DOHH2 (cell line): ENCODE measurements at regions not wholly inside any gene's neighbourhood (a gene's known extent, or its start where the extent isn't known, plus 50 kb on each side); places are given as distances from the start of the nearest gene placed in this dataset.

Experiments used
- H3F3A ChIP-seq: fragments of 200-600 bp; sonication (generic), shearing (Covaris generic); 2 replicates; pipeline ENCODE4 v1.6.0; 2016; ENCODE audit warnings: antibody characterized with exemption, mild to moderate bottlenecking; ENCODE audit not compliant: control insufficient read depth, insufficient read depth
- H3K27ac ChIP-seq: fragments of 200-600 bp; sonication (generic); 2 replicates; pipeline ENCODE4 v1.5.1; 2014; ENCODE audit warnings: low read depth, mild to moderate bottlenecking, low read length, moderate library complexity
- H3K27me3 ChIP-seq: fragments of 200-600 bp; sonication (generic); 2 replicates; pipeline ENCODE4 v1.6.1; 2014; ENCODE audit warnings: mild to moderate bottlenecking, low read length, mixed read lengths; ENCODE audit not compliant: control insufficient read depth
- H3K36me3 ChIP-seq: fragments of 200-600 bp; sonication (generic); 2 replicates; pipeline ENCODE4 v1.6.1; 2014; ENCODE audit warnings: mild to moderate bottlenecking, low read length, moderate library complexity, mixed read lengths; ENCODE audit not compliant: control insufficient read depth
- H3K4me1 ChIP-seq: fragments of 200-600 bp; sonication (generic); 2 replicates; pipeline ENCODE4 v1.6.1; 2014; ENCODE audit warnings: mild to moderate bottlenecking, low read length, mixed read lengths; ENCODE audit not compliant: control insufficient read depth
- H3K4me2 ChIP-seq: fragments of 200-600 bp; sonication (generic); 2 replicates; pipeline ENCODE4 v1.6.0; 2014; ENCODE audit warnings: mild to moderate bottlenecking, low read length, moderate library complexity
- H3K4me3 ChIP-seq: fragments of 200-600 bp; sonication (generic); 2 replicates; pipeline ENCODE4 v1.5.1; 2014; ENCODE audit warnings: mild to moderate bottlenecking, low read length, mixed read lengths
- H3K79me2 ChIP-seq: fragments of 200-600 bp; sonication (generic); 2 replicates; pipeline ENCODE4 v1.6.1; 2014; ENCODE audit warnings: mild to moderate bottlenecking, low read length, mixed read lengths; ENCODE audit not compliant: control insufficient read depth
- H3K9me2 ChIP-seq: fragments of 200-600 bp; sonication (generic); replicated peaks from 2 replicates; pipeline ENCODE4 v1.6.1; 2014; ENCODE audit warnings: mild to moderate bottlenecking, low read length, mixed read lengths; ENCODE audit not compliant: control insufficient read depth
- H3K9me3 ChIP-seq: fragments of 200-600 bp; sonication (generic); 2 replicates; pipeline ENCODE4 v1.6.1; 2014; ENCODE audit warnings: antibody characterized with exemption, low read length, mixed read lengths; ENCODE audit not compliant: control insufficient read depth, insufficient read depth
- H4K20me1 ChIP-seq: fragments of 200-600 bp; sonication (generic); 2 replicates; pipeline ENCODE4 v1.6.0; 2014; ENCODE audit warnings: low read depth, mild to moderate bottlenecking, antibody characterized with exemption, low read length, moderate library complexity; ENCODE audit not compliant: control insufficient read depth, insufficient read depth
- EZH2phosphoT487 ChIP-seq: fragments of 200-600 bp; sonication (generic); IDR thresholded peaks from 2 replicates; pipeline ENCODE4 v1.6.1; 2017; ENCODE audit warnings: borderline replicate concordance, mild to moderate bottlenecking, antibody characterized with exemption, low read length, moderate library complexity, mixed read lengths
- TF ChIP-seq, protein P1 (sequence below): fragments of 200-600 bp; sonication (generic); IDR thresholded peaks from one replicate; pipeline ENCODE4 v1.5.1; 2014; ENCODE audit warnings: antibody characterized with exemption, mild to moderate bottlenecking, low read depth, low read length; ENCODE audit not compliant: poor library complexity, severe bottlenecking

GRCh38 chr5:96026406-96027041 is 64.9 kb upstream of the ELL2 start:
- Histone ChIP-seq H3K9me2 (no peaks in the 10 kb centered on the region), H3K4me2 (no peak overlapping the region), H3K27ac (no peak overlapping the region), H3K79me2 (no peaks in the 10 kb centered on the region), H3K4me3 (no peak overlapping the region), H3K4me1 (no peaks in the 10 kb centered on the region), H3K36me3 (no peaks in the 10 kb centered on the region), H3K27me3 (0 out of 2 replicates have a peak, but pooled peaks cover 3% of the 10 kb centered on the region), H3K9me3 (no peaks in the 10 kb centered on the region), H4K20me1 (no peaks in the 10 kb centered on the region), H3F3A (no peaks in the 10 kb centered on the region)
- no peak for TF ChIP-seq EZH2phosphoT487
- TF ChIP-seq, protein P1, sequence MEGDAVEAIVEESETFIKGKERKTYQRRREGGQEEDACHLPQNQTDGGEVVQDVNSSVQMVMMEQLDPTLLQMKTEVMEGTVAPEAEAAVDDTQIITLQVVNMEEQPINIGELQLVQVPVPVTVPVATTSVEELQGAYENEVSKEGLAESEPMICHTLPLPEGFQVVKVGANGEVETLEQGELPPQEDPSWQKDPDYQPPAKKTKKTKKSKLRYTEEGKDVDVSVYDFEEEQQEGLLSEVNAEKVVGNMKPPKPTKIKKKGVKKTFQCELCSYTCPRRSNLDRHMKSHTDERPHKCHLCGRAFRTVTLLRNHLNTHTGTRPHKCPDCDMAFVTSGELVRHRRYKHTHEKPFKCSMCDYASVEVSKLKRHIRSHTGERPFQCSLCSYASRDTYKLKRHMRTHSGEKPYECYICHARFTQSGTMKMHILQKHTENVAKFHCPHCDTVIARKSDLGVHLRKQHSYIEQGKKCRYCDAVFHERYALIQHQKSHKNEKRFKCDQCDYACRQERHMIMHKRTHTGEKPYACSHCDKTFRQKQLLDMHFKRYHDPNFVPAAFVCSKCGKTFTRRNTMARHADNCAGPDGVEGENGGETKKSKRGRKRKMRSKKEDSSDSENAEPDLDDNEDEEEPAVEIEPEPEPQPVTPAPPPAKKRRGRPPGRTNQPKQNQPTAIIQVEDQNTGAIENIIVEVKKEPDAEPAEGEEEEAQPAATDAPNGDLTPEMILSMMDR = no peak

- Histone ChIP-seq H3K9me3 (no peaks in the 10 kb centered on the region), H3F3A (no peaks in the 10 kb centered on the region), H3K4me3 (no peak overlapping the region), H4K20me1 (no peaks in the 10 kb centered on the region), H3K27me3 (0 out of 2 replicates have a peak, but pooled peaks cover 3% of the 10 kb centered on the region), H3K4me2 (no peak overlapping the region), H3K36me3 (no peaks in the 10 kb centered on the region), H3K27ac (no peak overlapping the region), H3K4me1 (no peaks in the 10 kb centered on the region), H3K79me2 (no peaks in the 10 kb centered on the region), H3K9me2 (no peaks in the 10 kb centered on the region)
- TF ChIP-seq, protein P1 = no peak
- no peak for TF ChIP-seq EZH2phosphoT487
Observed at GRCh38 chr5:96024683-96025475, 63.2 kb upstream of the ELL2 start.

GRCh38 chr5:96023518-96023917 is 61.9 kb upstream of the ELL2 start:
- no peaks in the 10 kb centered on the region for H3K36me3 ChIP-seq
- H3K4me2 ChIP-seq = no peak overlapping the region
- no peaks in the 10 kb centered on the region for H3K9me3 ChIP-seq
- H3K79me2 ChIP-seq = no peaks in the 10 kb centered on the region
- no peaks in the 10 kb centered on the region for H4K20me1 ChIP-seq
- H3K9me2 ChIP-seq = no peaks in the 10 kb centered on the region
- TF ChIP-seq, protein P1 = no peak
- TF ChIP-seq EZH2phosphoT487 = no peak
- H3F3A ChIP-seq = no peaks in the 10 kb centered on the region
- no peaks in the 10 kb centered on the region for H3K4me1 ChIP-seq
- H3K4me3 ChIP-seq = no peak overlapping the region
- H3K27me3 ChIP-seq = 0 out of 2 replicates have a peak, but pooled peaks cover 3% of the 10 kb centered on the region
- H3K27ac ChIP-seq = no peak overlapping the region
